Loucy (cell line): ENCODE measurements at regions not wholly inside any gene's neighbourhood (a gene's known extent, or its start where the extent isn't known, plus 50 kb on each side); places are given as distances from the start of the nearest gene placed in this dataset.

Experiments
- H2AFZ ChIP-seq: fragments of 200-600 bp; sonication (generic); 2 replicates; pipeline ENCODE4 v1.6.0; 2016; ENCODE audit warnings: antibody characterized with exemption, mild to moderate bottlenecking, low read length, moderate library complexity
- H3F3A ChIP-seq: fragments of 200-600 bp; 2 replicates; pipeline ENCODE4 v1.6.0; 2016; ENCODE audit warnings: antibody characterized with exemption, low read depth, mild to moderate bottlenecking
- H3K27me3 ChIP-seq: fragments of 200-600 bp; sonication (generic); 2 replicates; pipeline ENCODE4 v1.6.1; 2014; ENCODE audit warnings: low read length, mild to moderate bottlenecking; ENCODE audit not compliant: insufficient read depth, poor library complexity, severe bottlenecking
- H3K36me3 ChIP-seq: fragments of 200-600 bp; sonication (generic); 2 replicates; pipeline ENCODE4 v1.6.1; 2016; ENCODE audit warnings: low read length; ENCODE audit not compliant: insufficient read depth
- H3K4me1 ChIP-seq: fragments of 200-600 bp; sonication (generic); 2 replicates; pipeline ENCODE4 v1.5.1; 2014; ENCODE audit warnings: low read length, mild to moderate bottlenecking; ENCODE audit not compliant: insufficient read depth, poor library complexity, severe bottlenecking
- H3K4me2 ChIP-seq: fragments of 200-600 bp; sonication (generic); 2 replicates; pipeline ENCODE4 v1.6.0; 2014; ENCODE audit warnings: antibody characterized with exemption, low read length, low read depth, mild to moderate bottlenecking; ENCODE audit not compliant: poor library complexity, severe bottlenecking
- H3K4me3 ChIP-seq: fragments of 200-600 bp; sonication (generic); 2 replicates; pipeline ENCODE4 v1.5.1; 2014; ENCODE audit warnings: low read length, mild to moderate bottlenecking, mixed read lengths; ENCODE audit not compliant: poor library complexity, severe bottlenecking
- H3K79me2 ChIP-seq: fragments of 200-600 bp; sonication (generic); 2 replicates; pipeline ENCODE4 v1.6.1; 2014; ENCODE audit warnings: low read length; ENCODE audit not compliant: insufficient read depth
- H3K9ac ChIP-seq: fragments of 200-600 bp; sonication (generic); 2 replicates; pipeline ENCODE4 v1.6.0; 2014; ENCODE audit warnings: mild to moderate bottlenecking, low read depth, low read length, moderate library complexity; ENCODE audit not compliant: poor library complexity, severe bottlenecking
- H3K9me2 ChIP-seq: fragments of 200-600 bp; sonication (generic); replicated peaks from 2 replicates; pipeline ENCODE4 v1.6.1; 2016; ENCODE audit warnings: low read depth, low read length, mixed read lengths
- H3K9me3 ChIP-seq: fragments of 200-600 bp; sonication (generic); 2 replicates; pipeline ENCODE4 v1.6.1; 2014; ENCODE audit warnings: mild to moderate bottlenecking, antibody characterized with exemption, low read length, low read depth; ENCODE audit not compliant: insufficient read depth
- H4K20me1 ChIP-seq: fragments of 200-600 bp; sonication (generic); 2 replicates; pipeline ENCODE4 v1.6.0; 2014; ENCODE audit warnings: antibody characterized with exemption, low read length, mild to moderate bottlenecking; ENCODE audit not compliant: insufficient read depth, poor library complexity, severe bottlenecking
- EZH2phosphoT487 ChIP-seq: fragments of 200-600 bp; IDR thresholded peaks from 2 replicates; pipeline ENCODE4 v1.6.1; 2018; ENCODE audit warnings: antibody characterized with exemption, mild to moderate bottlenecking, moderate library complexity, borderline replicate concordance
- TF ChIP-seq, protein P1 (sequence below): fragments of 200-600 bp; sonication (generic); conservative IDR thresholded peaks from 2 replicates; pipeline ENCODE4 v1.5.1; 2014; ENCODE audit warnings: mild to moderate bottlenecking, antibody characterized with exemption, low read length

DNA sequence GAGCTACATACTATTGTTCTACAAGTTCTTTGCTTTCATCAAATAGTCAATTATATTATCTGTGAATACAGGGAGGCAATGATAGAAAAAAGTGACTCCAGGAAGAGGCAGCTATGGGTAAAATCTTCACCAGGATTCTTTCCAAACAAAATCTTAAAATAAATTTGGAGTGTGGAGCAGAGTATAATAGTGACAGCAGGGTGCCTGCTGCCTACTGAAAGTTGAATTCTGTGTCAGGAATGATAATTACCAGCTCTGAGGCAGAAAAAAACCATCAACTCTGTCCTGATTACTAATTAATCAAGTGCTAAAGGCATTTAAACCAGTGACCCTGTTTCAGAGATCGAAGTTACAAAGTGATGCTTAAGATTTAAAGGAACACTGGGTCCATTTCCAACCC lies 148.0 kb downstream of the DIPK2A start:
- no peaks in the 10 kb centered on the region for H3K9me2 ChIP-seq

DNA sequence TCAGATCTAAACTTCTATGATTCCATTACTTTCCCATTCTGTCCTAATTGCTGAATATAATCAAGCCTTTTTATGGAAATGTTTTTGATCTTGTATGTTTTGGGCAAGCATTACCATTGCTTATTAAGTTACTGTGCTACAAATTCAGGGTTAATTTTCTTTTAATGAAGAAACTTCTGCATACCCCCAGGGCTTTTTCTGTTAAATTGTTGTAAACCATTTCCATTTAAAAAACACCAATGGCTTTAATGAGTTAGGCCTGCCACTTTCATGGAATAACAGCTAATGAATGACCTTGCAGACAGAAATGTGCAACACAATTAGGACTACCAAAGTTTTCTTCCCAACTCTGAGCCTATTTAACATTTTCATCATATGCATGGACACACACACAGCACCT lies 150.0 kb downstream of the DIPK2A start:
- TF ChIP-seq, protein P1, sequence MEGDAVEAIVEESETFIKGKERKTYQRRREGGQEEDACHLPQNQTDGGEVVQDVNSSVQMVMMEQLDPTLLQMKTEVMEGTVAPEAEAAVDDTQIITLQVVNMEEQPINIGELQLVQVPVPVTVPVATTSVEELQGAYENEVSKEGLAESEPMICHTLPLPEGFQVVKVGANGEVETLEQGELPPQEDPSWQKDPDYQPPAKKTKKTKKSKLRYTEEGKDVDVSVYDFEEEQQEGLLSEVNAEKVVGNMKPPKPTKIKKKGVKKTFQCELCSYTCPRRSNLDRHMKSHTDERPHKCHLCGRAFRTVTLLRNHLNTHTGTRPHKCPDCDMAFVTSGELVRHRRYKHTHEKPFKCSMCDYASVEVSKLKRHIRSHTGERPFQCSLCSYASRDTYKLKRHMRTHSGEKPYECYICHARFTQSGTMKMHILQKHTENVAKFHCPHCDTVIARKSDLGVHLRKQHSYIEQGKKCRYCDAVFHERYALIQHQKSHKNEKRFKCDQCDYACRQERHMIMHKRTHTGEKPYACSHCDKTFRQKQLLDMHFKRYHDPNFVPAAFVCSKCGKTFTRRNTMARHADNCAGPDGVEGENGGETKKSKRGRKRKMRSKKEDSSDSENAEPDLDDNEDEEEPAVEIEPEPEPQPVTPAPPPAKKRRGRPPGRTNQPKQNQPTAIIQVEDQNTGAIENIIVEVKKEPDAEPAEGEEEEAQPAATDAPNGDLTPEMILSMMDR = no peak
- no peak for TF ChIP-seq EZH2phosphoT487

More for the DNA sequence above, 148.0 kb downstream of the DIPK2A start:
- Histone ChIP-seq H3K36me3 (no peaks in the 10 kb centered on the region), H3K27me3 (no peaks in the 10 kb centered on the region), H4K20me1 (no peaks in the 10 kb centered on the region), H3F3A (no peaks in the 10 kb centered on the region), H3K9me3 (no peaks in the 10 kb centered on the region), H2AFZ (no peak overlapping the region), H3K4me2 (no peak overlapping the region), H3K4me3 (no peak overlapping the region), H3K4me1 (no peaks in the 10 kb centered on the region), H3K9ac (no peak overlapping the region), H3K79me2 (no peaks in the 10 kb centered on the region)
- no peak for TF ChIP-seq EZH2phosphoT487
- TF ChIP-seq, protein P1 = no peak

DNA sequence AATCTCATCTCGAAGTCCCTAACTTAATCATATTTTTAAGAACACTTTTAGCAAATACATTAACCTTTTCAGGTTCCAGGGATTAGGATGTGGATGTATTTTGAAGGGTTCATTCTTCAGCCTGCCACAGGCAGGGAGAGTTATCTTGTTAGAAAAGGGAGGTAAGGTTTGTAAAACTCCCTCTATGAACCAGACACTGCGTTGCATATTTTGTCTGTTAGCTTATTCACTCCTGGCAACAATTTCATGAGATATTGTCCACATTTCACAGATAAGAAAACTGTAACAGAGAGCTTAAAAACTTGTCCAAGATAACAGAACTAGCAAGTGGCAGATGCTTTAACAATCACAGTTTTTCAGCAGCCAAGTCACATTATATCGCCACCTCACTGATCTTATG lies 155.4 kb downstream of the DIPK2A start:
- no peaks in the 10 kb centered on the region for H4K20me1 ChIP-seq

More for the DNA sequence above, 150.0 kb downstream of the DIPK2A start:
- Histone ChIP-seq H4K20me1 (no peaks in the 10 kb centered on the region), H3K79me2 (no peaks in the 10 kb centered on the region), H3F3A (no peaks in the 10 kb centered on the region), H3K4me2 (no peak overlapping the region), H3K9me3 (no peaks in the 10 kb centered on the region), H3K4me1 (no peaks in the 10 kb centered on the region), H3K27me3 (no peaks in the 10 kb centered on the region), H3K36me3 (no peaks in the 10 kb centered on the region), H2AFZ (no peak overlapping the region), H3K9ac (no peak overlapping the region), H3K9me2 (no peaks in the 10 kb centered on the region), H3K4me3 (no peak overlapping the region)

More for the DNA sequence above, 155.4 kb downstream of the DIPK2A start:
- no peaks in the 10 kb centered on the region for H3F3A ChIP-seq
- no peaks in the 10 kb centered on the region for H3K79me2 ChIP-seq
- no peaks in the 10 kb centered on the region for H3K4me1 ChIP-seq
- H3K27me3 ChIP-seq = no peaks in the 10 kb centered on the region
- no peak overlapping the region for H3K9ac ChIP-seq
- no peaks in the 10 kb centered on the region for H3K9me3 ChIP-seq
- no peak overlapping the region for H3K4me3 ChIP-seq
- TF ChIP-seq, protein P1 = no peak
- TF ChIP-seq EZH2phosphoT487 = no peak
- H3K36me3 ChIP-seq = no peaks in the 10 kb centered on the region
- H3K9me2 ChIP-seq = no peaks in the 10 kb centered on the region
- H3K4me2 ChIP-seq = no peak overlapping the region
- no peak overlapping the region for H2AFZ ChIP-seq
